Mesenteric fat pad (tissue), 1 donor: ENCODE measurements at regions not wholly inside any gene's neighbourhood (a gene's known extent, or its start where the extent isn't known, plus 50 kb on each side); places are given as distances from the start of the nearest gene placed in this dataset.

Source experiments
- DNase-seq: peaks from one replicate; pipeline ENCODE4 v3.0.0-alpha.2; 2020; ENCODE audit warnings: low spot score
- donor health status: DM: yes; HTN: yes; CAD: no.

DNA sequence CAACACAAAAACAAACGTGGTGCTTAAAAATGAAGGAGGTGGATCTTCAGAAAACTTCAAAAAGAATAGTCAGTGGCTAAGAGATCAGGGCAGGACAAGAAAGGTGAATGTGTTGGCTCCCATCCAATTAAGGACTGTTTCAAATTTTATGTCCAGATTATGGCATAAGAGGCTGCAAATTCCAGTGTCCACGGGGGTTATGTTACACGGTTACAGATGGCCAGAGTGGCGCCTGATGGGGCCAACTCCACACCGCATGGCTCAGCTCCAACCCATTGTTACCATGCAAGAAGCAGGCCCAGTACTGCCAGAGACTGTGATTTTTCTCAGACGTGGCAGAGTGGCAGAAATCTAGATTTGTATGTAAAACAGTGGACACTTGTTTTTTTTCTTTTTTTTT, 168.4 kb upstream of the TENM3 start:
- DNase-seq: no peak

DNA sequence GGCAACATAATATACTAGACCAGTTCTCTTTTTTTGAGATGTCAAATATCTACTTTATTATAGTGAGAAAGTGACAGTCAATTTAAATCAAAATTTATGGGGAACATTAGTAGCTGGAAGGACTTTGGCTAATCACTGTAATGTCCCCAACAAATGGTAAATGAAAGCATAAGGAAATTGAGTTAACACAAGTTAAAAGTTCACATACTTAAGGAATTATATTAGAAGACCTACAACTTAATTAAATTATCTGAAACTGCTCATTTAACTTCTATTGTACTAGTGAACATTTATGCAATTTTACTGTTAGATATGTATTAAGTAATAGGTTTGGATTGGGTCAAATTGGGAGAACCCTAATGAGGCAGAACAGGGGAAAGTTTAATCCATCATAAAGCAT, 160.3 kb upstream of the TENM3 start:
- no peak for DNase-seq

DNA sequence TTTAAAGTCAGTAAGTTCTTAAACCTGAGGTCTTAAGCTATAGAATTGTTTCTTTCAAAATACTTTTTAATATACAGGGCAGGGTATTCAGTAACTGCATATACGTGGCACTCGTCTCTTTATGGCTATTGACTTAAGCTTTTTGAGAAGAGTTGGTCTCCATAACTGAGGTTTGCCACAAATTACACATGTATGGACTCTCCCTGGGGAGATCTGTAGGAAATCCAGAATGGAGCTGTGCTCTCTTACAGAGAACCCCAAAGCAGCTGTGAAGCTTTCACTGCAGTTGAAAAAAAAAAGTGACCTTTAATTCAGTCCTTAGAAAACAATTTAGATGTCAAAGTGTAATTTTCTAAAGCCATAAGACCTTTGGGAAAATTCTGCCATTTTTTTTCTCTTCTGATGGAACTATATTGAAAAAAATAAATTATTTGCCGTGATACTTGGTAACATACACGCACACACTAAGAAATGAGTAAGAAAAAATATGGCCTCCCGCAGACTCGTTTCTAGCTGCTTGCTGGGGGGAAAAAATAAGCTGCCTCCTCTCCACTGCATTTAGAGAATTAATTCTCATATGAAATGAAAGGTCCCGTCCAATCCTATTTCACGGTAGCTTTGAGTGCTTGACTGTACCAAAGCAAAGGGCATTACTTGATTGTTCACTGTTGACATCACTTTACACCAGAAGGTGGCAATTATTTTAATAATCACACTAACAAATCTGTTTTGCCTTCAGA, 159.4 kb upstream of the TENM3 start:
- no peak for DNase-seq

DNA sequence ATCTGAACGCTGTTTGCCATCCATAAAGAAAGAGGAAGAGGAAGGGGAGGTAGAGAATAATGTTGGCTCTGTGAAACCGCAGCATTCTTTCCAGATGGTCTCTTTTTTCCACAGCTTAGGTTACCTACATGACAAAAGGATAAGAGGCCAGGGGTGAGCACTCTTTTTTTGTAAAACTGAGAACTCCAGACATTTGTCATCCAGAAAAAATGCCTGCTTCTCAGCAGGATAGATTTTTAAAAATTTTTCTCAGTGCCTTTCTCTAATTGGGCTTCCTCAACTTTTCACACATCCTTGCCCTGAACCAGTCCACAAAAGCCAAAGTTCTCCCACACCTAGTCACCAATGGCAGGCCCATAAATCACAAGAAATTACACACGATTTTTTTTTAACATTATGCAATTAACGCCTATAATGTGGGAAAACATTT, 158.1 kb upstream of the TENM3 start:
- no peak for DNase-seq

DNA sequence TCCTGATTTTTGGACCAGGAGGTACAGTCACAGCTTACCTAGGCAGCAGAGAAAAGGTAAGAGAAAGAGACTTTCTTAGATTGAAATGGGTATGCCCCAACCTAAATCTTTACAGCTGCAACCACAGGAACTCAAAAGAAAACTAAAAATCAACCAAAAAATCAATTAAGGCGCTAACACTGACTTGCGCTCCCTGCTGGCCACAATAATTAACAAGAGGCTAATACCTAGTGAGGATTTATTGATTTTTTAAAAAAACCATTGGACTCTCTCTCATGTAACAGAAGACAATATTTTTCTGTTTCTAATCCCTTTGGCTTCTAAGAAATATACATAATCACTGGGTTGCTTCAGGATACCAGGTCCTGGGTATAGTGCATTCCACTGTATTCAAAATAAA, 153.9 kb upstream of the TENM3 start:
- no peak for DNase-seq

DNA sequence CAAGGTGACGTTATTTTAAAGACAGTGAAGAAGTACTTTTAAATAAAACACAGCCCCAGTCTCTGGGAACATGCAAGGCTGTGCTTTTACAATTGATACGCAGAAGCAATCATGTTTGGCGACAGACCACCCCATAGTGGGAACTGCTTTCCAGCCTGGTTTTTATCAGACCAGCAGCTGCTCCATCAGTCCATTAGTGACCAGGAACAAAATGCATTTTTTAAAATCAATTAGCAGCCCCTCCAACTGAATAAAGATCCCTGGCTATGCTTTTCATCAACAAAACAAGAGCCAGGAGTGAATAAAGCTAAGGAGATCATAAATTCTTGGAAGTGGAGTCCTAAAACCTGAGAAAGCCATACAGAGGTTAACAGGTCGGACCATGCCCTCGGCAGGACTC, 153.0 kb upstream of the TENM3 start:
- no peak for DNase-seq

DNA sequence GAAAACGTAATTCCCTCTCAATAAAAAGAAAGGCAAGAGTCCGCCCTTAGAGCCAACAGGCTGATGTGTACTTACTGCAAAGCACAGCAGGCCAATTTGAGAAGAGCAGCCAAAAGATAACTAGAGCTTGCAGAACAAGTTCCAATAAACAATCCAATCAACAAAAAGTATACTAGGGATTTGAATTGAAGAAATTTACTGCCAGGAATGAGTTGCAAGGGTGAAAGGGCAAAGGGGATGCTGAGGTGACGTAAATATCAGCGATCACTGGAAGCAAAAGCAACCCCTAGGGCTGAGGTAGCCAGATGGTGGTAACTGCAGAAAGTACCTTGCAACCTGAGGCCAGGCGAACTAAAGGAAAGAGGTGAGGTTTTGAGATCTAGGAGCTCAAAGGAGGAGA, 152.1 kb upstream of the TENM3 start:
- no peak for DNase-seq

DNA sequence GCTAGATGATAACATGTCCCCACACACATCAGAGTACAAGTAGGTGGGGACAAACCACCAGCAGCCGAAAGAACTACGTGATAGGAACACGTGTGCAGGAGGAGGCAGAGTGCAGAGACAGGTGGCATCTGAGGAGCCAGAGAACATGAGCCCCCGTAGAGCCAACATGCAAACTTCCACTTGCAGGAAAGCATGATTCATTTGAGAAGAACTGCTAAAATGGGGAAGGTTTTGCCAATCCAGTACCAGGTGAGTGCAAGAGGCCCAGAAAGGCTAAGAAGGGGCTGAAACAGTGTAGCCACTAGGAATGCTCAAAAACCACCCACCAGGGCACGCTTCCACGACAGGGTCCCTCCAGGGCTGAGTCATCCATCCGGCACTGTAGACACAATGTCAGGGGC, 149.8 kb upstream of the TENM3 start:
- DNase-seq: no peak

DNA sequence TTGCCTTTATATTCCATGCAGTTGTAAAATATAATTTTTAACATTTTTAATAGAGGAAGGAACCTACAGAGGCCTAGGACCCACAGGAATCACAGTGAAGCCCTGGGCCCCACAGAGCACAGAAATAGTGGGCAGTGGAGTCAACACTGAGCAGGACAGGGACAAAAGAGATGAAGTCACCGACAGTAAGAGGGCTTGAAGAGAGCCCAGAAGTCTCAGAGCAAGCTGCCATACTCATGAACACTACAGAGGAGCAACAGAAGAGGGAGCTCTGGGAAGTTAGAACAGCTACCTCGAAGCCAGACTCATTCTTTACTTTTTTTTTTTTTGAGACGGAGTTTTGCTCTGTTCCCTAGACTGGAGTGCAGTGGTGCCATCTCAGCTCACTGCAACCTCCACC, 149.3 kb upstream of the TENM3 start:
- DNase-seq: no peak

DNA sequence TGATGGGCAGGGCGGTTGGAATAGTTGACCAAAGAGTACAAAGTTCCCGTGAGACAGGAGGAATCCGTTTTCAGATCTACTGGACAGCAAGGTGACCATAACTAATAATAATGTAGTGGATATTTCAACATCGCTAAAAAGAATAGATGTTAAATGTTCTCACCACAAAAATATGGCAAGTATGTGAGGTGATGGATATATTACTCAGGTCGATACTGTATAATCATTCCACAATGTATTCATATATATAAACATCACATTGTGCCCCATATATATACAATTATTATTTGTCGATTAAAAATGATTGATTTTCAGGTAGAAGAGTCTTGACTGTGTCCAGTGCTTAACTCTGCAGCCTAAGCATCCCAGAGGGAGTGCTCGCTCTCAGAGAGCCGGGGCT, 141.6 kb upstream of the TENM3 start:
- DNase-seq: no peak

DNA sequence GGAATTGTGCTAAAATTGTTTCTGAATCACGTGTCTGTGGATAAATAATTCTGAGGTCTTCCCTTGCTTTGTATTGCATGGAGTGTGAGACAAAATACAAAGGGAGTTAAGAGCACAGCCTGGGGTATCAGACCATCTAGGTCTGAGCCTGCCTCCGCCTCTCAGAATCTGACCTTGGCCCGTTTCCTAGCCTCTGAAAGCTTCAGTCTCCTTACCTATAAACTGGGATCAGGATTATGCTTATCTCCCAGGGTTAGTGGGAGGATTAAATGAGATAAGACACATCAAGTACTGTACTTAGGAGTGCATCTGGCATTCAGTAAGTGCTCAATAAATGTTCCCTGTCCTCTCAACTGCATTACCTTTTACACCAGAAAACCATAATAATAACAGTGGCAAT, 140.6 kb upstream of the TENM3 start:
- no peak for DNase-seq

DNA sequence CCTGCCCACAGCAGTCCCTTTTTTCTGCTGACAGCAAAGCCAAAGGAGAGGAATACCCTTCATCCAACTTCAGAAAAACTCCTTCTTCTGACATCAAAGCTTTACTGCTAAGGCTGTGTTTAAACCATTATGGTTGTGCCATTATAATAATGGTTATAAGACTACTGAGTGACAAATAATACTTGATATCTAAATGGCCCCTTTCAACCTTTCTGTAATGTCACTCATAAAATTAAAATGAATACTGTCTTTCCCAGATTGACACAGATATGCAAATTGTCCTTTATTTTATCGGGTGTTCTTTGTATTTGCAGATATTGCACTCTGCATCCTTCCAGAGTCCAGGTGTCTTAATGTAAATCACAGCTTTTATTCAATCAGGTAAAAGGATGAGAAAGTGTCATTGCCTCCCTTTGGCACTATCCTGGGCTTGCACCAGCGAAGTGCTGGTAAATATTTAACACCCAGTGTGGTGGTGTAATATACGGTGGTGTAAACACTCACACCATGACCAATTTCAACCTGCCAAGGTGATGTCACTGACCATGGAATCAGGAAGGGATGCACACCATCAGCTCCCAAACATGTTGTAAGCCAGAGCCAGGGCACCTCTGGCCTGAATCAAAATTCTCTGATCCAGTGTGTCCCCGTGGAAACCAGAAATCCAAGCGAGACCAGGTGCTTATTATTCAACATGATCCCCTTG, 139.4 kb upstream of the TENM3 start:
- no peak for DNase-seq

DNA sequence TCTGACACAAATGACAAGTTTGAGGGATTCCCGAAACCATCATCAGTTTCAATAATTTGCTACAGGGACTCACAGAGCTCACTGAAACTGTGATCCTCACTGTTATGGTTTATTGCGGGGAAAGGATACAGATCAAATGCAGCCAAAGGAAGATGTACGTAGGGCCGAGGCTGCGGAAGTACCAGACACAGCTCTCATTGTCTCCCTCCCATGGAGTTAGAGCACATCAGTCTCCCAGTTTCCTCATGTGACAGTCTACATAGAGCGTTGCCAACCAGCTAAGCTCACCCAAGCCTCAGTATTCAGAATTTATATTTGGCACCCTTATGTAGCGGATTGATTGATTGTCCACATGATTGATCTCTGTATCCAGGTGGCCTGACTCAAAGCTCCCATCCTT, 137.8 kb upstream of the TENM3 start:
- DNase-seq: no peak

DNA sequence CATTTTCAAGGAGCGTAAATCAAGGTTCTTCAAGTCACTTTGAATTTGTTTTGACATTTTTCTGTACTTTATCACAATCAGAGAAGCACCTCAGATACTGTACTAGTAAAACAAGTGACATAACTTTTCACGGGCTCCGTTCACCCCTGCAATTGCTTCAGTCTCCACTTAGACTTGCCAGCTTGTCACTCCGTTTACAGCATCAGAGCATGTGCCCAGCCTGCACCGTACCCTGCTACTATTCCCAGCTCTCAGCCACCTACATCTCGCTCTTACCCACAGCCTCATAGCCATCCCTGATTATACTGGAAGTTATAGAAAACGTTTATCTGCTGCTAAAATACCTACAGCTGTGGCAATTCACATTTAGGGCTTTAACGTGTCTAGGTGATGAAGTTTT, 135.3 kb upstream of the TENM3 start:
- DNase-seq: no peak

DNA sequence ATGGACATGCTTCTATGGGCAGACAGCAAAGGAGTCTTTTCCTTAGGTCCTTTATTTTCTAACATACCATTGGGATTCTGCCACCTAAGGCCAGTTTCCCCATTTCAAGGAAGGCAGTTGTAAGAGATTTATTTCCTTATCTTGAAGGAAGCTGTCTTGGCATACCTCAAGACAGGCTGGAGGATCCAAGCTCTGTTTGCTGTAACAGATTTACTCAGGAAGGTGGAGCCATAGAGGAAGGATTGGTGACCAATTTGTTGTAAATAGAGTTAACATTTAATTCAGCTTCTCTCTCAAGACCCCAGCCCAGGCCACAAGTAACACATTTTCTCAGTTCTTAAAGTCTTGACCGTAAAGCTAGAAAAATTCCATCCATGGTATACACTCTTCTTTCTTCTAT, 131.6 kb upstream of the TENM3 start:
- no peak for DNase-seq

DNA sequence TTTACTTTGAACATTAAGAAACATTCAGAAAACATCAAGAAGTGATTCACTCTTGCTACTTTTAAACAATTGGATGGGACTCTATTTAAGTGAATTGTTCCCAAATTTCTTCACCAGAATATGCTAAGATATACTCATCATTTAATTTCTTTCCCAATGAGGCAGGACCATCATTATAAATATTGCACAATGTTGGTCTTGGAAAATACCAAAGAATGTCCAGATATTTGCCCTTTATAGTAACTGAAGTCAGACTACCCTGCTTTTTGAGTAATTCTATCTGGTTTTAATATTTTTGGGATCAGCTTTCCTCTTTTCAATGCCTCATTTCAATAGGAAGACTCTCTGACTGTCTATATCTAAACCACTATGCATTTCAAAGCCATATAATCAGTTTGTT, 129.4 kb upstream of the TENM3 start:
- DNase-seq: no peak

DNA sequence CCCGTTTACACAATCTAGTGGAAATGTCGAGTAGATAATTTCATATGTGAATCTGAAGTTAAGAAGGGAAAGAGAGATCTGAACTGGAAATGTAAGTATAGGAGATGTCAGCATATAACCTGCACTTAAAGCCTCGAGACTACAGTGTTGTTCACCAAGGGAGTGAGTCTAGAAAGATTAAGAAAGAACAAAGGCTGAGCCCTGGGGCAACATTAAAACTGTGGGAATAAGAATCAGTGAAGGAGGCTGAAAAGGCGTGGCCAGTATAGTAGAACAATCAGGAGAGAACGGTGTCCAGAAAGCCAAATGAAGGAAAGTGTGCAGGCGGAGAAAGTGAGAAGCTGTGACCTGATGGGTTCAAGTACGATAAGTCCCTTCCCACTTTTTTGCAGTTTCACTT, 118.8 kb upstream of the TENM3 start:
- DNase-seq: no peak

DNA sequence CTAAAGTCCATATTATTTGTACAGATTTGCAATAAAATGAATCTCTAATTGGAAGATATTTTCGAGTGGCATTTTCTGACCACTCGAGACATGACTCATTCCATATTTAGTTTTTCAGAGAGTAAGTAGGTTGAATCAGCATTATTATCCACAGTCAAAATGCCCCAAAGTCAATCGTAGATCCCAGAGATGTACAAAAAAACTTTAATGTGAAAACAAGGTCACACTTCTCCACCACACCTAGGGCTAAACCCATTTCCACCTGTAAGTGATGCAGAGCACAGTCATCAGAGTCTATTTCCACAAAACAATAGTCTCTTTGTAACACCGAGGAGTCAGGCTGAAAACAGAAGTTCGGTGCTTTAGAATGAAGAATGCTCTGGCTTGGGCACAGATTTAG, 117.1 kb upstream of the TENM3 start:
- DNase-seq: no peak

DNA sequence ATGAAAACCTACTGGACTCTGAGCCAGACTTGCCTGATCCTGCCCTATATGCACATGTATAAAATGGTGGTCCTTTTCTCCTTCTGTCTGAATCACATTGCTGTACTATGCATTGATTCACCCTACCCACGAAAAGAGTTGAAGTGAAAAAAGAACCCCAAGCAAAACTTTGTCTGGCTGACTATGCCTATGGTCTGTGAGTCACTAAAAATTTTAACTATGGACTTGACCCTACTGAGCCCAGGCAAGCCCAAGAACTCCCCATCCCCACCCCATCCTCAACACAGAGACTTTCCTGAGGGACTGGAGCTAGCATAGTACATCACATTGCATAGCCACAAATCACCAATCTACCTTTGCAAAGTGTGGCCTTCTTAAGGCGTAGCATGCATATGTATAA, 116.6 kb upstream of the TENM3 start:
- no peak for DNase-seq

DNA sequence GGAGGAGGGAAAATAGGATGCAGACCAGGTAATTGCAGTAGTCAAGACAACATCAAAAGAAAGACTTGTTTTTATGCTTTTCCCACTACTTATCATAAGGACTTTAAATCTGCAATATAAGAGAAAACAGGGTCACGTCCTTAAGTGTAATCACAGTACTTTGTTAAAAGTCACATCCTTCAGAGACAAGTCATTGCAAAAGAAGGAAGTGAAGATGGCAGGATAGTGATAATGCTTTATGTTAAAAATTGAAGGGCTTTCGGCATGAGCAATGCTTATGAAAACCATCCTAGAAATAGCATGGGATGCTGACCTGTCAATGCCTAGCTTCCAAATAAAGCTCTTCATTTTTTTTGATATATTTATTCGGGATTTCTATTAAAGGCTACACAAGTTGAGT, 110.2 kb upstream of the TENM3 start:
- DNase-seq: no peak

DNA sequence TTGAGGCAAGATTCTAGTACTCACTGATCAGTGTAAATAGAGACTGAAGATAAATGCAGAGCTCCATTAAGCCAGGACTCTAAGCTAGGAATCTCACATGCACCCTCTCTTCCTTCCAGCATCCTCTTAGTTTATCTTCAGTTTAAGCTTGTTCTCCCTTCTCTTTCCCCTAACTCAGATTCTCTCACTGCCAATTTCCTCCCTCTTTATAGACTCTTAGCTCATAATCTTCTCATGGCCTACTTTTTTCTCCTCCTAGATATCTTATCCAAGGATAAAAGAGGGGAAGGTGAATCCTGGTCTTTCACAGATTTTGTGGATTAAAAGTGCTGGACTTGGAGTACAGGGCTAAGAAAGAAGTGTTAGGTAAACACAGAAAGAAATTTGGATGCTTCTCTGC, 108.9 kb upstream of the TENM3 start:
- DNase-seq: no peak

DNA sequence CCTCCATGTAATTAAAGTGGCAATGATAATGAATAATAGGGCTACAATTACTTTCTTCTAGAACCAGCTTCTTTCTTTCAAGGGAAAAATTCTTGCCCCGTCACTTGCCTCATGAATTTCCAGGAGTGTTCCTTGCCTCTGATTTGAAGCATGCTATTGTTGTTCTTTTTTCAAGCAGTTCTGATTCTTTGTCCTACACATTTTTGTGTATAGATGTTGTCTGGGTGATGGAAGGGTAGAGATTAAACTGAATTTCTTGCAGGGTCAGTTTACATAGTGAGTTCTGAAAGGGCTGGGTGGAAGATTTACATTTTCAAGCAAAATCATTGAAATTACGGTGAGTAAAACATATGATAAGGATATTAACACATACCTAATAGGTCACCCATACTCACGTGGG, 107.0 kb upstream of the TENM3 start:
- no peak for DNase-seq

DNA sequence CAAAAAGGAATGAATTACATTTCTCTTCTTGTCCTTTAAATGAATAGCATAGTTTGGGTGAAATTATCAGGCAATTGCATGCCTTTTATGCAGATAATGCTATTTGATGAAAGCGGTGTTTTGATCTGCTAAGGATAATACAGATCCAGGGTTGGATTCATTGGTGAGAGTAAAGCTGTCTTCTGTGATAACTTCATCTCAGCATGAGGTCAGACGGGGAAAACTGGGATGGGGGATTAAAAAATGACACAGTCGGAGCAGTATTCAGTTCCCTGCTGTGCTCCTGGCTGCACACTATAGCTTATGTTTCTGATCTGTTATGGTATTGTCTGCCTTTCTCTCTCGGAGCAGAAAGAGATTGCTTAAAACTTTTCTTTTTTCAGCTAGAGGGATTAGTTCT, 105.9 kb upstream of the TENM3 start:
- DNase-seq: no peak
